Hypothalamus (tissue), 51 donors: ENCODE measurements at regions not wholly inside any gene's neighbourhood (a gene's known extent, or its start where the extent isn't known, plus 50 kb on each side); places are given as distances from the start of the nearest gene placed in this dataset.

Experiments used
- DNase-seq, 51 donors: peaks; one replicate each; lab custom pipeline; 2025; lab: John Stamatoyannopoulos, UW

DNA sequence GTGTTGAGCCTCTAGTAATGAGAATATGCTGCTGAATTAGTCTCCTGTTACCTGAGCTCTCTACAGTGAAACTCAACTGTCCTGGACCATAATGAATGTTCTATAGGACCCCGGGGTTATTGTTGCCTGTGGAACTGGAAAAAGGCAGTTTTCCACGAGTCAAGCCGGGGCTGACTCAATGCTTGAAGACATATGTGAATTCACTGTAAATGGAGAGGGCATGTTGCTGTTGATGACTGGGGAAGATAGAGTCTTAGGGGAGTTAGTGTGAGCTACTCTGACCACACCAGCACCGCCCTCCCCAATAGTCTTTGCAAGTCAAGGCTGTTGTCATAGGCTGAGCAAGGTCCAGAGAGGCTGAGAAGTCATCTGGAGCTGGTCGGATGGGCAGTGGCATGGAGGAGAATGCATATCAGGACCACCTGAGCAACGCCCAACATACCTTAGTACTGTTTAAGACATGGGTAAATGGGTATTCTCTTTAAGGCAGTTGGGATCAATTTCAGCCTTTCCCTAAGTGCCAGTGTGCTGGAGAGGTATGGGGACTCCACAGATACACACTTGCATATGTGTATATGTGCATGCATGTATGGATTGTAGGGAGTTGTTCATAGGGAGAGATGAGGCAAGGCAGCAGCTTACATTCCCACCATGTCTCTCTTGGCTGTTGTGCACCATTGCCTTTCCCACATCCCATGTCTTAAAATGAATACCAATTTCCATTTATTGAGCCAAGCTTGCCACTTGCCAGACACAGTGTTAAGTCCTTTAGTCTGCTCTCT lies 230.1 kb upstream of the NAV2 start:
- DNase-seq, result no peak

DNA sequence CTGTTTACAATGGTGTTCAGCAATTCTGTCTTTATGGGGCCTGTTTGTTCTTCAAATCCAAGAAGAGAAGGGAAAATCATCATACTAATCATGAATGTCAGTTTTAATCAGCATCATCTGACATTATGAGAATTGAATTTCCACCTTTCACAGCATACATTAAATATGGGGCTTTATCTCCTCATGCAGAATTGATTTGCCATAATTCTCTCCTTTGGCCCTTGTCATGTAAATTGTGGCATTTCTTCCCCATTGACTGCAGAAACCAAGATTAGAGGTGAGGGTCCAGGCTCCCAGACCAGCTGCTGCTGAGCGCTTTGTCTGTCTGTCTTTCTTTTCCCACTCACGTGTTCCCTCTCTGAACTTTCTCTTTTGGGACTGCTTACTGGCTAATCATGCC lies 232.1 kb upstream of the NAV2 start:
- DNase-seq, result no peak

GRCh38 chr11:19478891-19479290 lies 233.7 kb upstream of the NAV2 start:
- no peak for DNase-seq

DNA sequence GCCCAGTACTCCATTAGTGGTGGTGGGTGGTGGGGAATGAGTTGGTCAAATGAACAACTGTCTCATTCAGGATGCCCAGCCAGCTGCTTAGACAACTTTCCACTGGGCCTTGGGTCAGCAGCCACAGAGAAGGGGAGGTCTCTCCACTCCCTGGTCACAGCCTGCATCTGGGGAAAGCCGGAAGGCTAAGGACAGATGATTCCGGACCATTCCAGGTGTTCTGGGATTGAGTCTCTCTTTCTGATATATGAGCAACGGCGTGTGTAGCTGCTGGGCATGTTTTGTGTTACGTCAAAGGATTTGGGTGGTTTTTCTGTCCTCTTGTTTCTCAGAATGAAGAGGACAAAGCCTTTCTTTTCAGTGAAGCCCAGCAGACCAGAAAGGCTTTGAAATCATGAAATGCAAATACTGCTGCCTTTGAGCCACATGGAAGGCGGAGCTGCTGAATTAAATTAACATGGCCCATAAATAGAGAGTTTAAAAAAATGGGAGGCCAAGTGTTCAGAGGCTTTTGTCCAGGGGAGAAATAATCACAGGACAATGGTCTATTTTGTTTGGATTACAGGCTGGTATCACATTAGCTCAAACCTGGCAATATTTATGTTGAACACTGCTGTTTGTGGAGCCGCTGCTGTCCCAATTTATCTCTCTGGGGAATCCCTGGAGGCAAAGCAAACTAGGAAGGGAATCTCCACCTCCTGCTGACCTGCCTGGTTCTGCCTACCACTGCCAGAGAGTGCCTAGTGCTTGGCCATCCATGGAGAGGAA lies 234.4 kb upstream of the E2F8 start:
- peak in 42 of 51 donors; percentile 14 to 90 (median 49) for DNase-seq

GRCh38 chr11:19474211-19474610 lies 233.5 kb upstream of the E2F8 start:
- no peak for DNase-seq

- no peak for DNase-seq
These were observed 231.9 kb upstream of the E2F8 start for GRCh38 chr11:19472679-19473078.

GRCh38 chr11:19467904-19468303 lies 227.2 kb upstream of the E2F8 start:
- DNase-seq, result no peak

- peak in 1 of 51 donors; percentile 28 for DNase-seq
These were observed 225.6 kb upstream of the E2F8 start for GRCh38 chr11:19466314-19466713.

- no peak for DNase-seq
These were observed 223.2 kb upstream of the E2F8 start for GRCh38 chr11:19463976-19464375.

DNA sequence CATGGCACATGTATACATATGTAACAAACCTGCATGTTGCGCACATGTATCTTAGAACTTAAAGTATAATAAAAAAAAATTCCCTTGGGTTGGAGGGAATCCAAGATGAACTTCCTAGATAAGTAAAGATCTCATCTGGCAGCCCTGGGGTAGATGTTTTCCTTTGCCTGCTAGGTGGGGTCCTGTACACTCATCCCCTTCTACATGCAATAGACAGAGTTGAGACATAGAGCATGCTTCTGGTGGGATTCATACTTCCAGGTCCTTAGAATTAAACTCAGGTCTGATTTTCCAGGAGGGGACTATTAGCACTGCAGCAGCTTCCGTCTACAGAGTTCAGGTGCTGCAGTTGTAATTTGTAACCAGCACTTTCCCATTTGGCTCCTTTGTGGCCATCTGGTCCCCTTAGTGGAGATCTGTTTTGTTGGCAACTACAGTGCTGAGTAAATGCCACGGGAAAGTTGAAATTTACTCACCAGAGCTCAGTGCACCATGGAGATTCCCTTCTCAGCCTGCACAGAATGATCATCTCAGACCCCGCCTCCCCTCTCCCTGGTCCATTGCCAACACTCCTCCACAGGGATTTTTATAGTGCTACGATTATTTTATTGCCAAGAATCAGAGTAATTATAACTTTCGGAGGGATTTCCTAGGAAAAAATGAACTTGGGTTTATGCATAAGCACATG lies 220.1 kb upstream of the E2F8 start:
- DNase-seq, result peak in 8 of 51 donors; percentile 6 to 53 (median 22)

GRCh38 chr11:19459240-19459639 lies 218.5 kb upstream of the E2F8 start:
- no peak for DNase-seq

- DNase-seq, result no peak
These were observed 218.0 kb upstream of the E2F8 start for GRCh38 chr11:19458721-19459120.

DNA sequence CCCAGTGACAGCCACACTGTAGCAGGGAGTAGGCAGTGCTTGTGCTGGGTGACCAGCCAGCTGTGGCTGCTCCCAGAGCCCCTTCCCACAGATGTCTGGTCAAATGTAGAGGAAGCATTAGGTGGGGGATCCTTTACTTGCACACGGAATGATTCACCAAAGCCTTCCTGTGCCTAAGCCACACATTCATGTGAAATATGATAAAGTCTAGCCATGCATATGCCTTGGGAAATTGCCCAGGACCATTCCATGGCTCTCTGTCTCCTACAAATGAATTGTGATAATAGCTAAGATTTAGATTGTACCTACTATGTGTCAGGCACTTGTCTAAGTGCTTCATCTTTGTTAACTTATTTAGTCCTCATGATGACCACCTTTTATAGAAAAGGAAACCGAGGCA lies 217.5 kb upstream of the E2F8 start:
- DNase-seq, result no peak

GRCh38 chr11:19455731-19456130 lies 215.0 kb upstream of the E2F8 start:
- DNase-seq, result peak in 1 of 51 donors; percentile 31

DNA sequence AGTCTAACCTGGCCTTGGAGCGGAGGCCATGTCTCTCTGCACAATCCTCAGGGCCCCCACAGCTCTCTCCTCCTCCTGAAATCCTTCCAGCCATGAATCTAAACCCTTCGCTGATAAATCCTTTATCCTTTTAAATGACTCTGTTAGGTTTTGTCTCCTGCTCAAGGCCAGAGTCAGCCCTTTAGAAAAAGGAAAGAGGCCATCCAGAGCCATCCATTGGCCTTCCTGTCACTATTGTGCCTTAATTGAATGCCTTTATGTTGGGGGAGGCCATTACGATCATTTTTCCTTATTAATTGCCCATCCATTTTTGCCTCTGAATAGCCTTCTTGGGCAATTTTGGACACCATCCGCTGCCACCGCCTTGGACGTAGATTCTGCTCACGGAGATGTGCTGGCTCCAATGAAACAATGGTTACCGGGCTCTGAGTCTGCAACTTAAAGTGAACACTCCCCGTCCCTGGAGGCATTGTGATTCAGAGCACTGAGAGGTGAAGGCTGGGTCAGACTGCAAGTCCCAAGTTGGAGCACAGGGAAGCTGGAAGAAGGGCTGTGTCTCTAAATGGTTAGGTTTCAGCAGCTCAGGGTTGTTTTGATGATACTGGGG lies 213.0 kb upstream of the E2F8 start:
- DNase-seq, result peak in 2 of 51 donors; percentile 8 to 12

- no peak for DNase-seq
These were observed 210.9 kb upstream of the E2F8 start for GRCh38 chr11:19451609-19452008.

DNA sequence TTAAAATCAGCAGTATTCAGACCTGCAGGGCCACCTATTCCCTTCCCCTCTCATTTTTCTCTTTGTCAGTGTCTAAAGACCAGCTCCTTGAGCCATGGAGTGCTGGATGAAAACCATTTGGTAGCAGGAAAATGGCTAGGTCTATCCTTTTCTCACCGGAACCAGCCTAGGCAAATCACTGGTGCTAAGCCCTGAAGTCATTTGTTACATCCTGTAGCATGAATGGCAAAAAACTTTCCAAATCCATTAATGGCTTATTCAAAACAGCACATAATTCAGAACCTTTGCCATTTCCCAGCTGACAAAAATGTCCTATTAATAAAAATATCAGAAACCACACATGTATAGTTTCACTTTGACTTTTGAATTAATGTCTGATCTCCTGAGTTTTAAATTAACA lies 209.5 kb upstream of the E2F8 start:
- DNase-seq, result no peak

- no peak for DNase-seq
These were observed 207.9 kb upstream of the E2F8 start for GRCh38 chr11:19448651-19449050.

DNA sequence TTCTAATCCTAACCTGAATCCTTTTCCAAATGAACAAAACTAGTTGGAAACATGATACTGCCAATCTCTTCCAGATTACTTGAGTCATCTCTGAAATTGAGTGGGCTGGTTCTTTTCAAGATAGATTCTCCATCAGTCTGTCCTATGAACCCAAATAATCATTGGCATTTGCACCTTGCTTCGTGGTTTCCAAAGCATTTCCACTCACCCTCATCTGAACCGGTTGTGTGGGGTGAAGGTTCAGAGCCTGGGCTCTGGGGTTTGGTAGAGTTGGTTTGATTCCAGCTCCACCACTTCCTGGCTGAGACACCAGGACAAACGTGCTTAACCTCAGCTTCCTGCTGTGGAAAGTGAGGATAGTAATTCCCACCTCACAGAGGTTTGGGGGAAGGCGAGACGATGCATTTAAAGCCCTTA lies 206.4 kb upstream of the E2F8 start:
- DNase-seq, result no peak

- no peak for DNase-seq
These were observed 205.0 kb upstream of the E2F8 start for GRCh38 chr11:19445771-19446170.

DNA sequence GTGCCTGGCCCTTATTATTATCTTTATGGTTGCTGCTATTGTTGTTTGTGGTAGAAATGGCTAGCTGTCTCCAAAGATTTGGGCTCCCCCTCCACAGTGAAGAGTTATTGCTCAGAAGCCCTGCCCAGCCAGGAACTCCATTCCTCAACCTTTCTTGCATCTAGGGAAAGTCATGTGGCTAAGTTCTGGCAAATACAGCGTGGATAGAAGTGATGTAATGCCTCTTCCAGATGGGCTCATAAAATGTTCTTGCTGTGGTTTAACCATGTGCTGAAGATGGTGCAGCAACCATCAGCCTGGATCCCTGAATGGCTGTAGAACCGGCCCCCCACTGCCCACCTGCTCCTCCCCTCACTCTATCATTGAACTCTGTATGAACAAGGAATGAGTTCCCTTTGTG lies 203.5 kb upstream of the E2F8 start:
- no peak for DNase-seq
